ENCODE measurements at regions not wholly inside any gene's neighbourhood (a gene's known extent, or its start where the extent isn't known, plus 50 kb on each side); places are given as distances from the start of the nearest gene placed in this dataset.

DNA sequence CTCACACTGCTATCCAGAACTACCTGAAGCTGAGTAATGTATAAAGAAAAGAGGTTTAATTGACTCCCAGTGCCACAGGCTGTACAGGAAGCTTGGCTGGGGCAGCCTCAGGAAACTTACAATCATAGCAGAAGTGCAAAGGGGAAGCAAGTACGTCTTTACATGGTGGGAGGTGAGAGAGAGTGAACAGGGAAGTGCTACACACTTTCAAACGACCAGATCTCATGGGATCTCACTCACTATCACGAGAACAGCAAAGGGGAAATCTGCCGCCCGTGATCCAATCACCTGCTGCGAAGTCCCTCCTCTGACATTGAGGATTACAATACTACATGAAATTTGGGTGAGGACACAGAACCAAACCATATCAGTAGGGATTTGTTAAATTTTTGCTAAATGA lies 150.4 kb upstream of the NXPH2 start:
- no peak for DNase-seq
- Histone ChIP-seq H3K9me3 (no peaks in the 10 kb centered on the region), H3K27me3 (replicated peaks; ENCODE audit: control insufficient read depth, insufficient read depth, low read length) (no peaks in the 10 kb centered on the region), H3K4me1 (no peaks in the 10 kb centered on the region), H3K36me3 (ENCODE audit: control insufficient read depth, insufficient read depth, low read length) (no peaks in the 10 kb centered on the region), H3K4me3 (ENCODE audit: low read depth, low read length) (no peak overlapping the region)
- Mint-ChIP-seq H3K27me3 (ENCODE audit: insufficient read depth, unreplicated experiment) (no peaks in the 10 kb centered on the region), H3K4me1 (ENCODE audit: low read depth, unreplicated experiment) (no peaks in the 10 kb centered on the region), H3K36me3 (ENCODE audit: insufficient read depth, unreplicated experiment) (no peaks in the 10 kb centered on the region), H3K4me3 (ENCODE audit: unreplicated experiment) (no peak overlapping the region), H3K27ac (ENCODE audit: unreplicated experiment) (no peak overlapping the region), H3K9me3 (ENCODE audit: unreplicated experiment) (no peaks in the 10 kb centered on the region)
- TF ChIP-seq, protein P1, sequence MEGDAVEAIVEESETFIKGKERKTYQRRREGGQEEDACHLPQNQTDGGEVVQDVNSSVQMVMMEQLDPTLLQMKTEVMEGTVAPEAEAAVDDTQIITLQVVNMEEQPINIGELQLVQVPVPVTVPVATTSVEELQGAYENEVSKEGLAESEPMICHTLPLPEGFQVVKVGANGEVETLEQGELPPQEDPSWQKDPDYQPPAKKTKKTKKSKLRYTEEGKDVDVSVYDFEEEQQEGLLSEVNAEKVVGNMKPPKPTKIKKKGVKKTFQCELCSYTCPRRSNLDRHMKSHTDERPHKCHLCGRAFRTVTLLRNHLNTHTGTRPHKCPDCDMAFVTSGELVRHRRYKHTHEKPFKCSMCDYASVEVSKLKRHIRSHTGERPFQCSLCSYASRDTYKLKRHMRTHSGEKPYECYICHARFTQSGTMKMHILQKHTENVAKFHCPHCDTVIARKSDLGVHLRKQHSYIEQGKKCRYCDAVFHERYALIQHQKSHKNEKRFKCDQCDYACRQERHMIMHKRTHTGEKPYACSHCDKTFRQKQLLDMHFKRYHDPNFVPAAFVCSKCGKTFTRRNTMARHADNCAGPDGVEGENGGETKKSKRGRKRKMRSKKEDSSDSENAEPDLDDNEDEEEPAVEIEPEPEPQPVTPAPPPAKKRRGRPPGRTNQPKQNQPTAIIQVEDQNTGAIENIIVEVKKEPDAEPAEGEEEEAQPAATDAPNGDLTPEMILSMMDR (IDR thresholded peaks at IDR 0.05; ENCODE audit: insufficient read depth in 1 of 2, low read depth in 1 of 2, low read length in 1 of 2, severe bottlenecking in 1 of 2, unreplicated experiment in 1 of 2) = no peak
- ChIA-PET POLR2A (no interaction called here), CTCF (no interaction called here)
- intact Hi-C loops (cut with micrococcal nuclease; ENCODE audit: unreplicated experiment) = no loop called here
- no TSS peak for BruUV-seq (replicated peaks)

DNA sequence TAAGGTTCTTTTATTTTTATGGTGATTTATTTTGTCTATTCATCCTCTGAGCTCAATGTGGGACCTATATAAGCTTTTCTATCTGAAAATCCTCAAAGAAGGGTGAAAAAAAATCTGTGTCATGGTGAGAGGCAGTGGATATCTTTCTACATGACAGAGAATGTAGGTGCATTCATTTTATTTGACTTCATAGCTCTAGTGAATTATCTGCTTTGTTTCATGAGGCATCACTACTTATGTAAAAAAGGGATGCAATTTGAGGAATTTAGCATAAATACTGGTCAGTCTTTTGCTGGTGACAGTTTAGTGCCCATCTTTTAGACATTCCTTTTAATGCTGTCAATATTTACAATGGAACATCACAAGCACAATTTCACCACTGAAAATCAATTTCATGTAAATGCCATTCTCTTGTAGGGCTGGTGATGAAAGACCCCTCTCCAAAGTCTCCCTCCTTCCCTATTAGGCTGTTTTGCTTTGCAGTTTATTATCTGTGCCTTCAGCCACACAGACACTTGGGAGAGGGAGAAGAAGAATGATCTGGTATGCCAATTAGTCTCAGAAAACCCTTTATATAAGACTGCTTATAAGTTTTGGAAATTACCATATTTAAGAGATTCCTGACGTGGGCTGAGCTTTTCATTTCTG lies 148.3 kb upstream of the NXPH2 start:
- no peak overlapping the region for H3K4me3 Mint-ChIP-seq (ENCODE audit: unreplicated experiment)
- DNase-seq = no peak
- no peaks in the 10 kb centered on the region for H3K9me3 Mint-ChIP-seq (ENCODE audit: unreplicated experiment)
- intact Hi-C loops (cut with micrococcal nuclease; ENCODE audit: unreplicated experiment) = no loop called here
- H3K27me3 Mint-ChIP-seq (ENCODE audit: insufficient read depth, unreplicated experiment) = no peaks in the 10 kb centered on the region
- no peaks in the 10 kb centered on the region for H3K36me3 Mint-ChIP-seq (ENCODE audit: insufficient read depth, unreplicated experiment)
- BruUV-seq (replicated peaks) = no TSS peak
- Histone ChIP-seq H3K36me3 (ENCODE audit: control insufficient read depth, insufficient read depth, low read length) (no peaks in the 10 kb centered on the region), H3K4me3 (ENCODE audit: low read depth, low read length) (no peak overlapping the region), H3K4me1 (no peaks in the 10 kb centered on the region), H3K9me3 (no peaks in the 10 kb centered on the region), H3K27me3 (replicated peaks; ENCODE audit: control insufficient read depth, insufficient read depth, low read length) (no peaks in the 10 kb centered on the region)
- ChIA-PET POLR2A (no interaction called here), CTCF (no interaction called here)
- H3K4me1 Mint-ChIP-seq (ENCODE audit: low read depth, unreplicated experiment) = no peaks in the 10 kb centered on the region
- TF ChIP-seq, protein P1 (IDR thresholded peaks at IDR 0.05; ENCODE audit: insufficient read depth in 1 of 2, low read depth in 1 of 2, low read length in 1 of 2, severe bottlenecking in 1 of 2, unreplicated experiment in 1 of 2) = no peak
- no peak overlapping the region for H3K27ac Mint-ChIP-seq (ENCODE audit: unreplicated experiment)

DNA sequence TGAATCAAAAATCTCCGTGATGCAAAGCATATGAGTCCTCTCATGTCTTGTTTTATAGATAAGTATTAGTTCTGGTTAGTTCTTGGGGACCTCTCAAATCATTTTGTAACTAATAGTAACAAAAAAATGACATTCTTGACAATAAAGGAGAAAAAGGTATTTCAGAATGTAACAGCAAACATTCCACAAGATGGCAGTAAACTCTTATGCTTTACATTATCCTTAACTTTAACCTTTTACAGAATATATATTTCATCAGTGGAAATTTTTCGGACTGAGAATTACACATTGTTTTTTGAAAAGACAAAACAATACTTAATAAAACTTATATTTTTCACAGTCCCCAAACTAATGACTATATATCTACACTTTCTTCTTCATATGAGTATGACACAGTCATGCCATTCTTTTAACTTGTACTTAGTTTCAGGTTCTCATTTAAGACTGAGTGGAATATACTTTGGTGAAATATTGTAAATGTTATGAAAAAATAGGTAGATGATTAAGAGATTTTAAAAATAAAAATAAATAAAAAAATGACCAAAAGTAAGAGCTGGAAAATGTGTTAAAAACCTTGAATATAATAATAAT lies 142.9 kb upstream of the NXPH2 start:
- no peaks in the 10 kb centered on the region for H3K27me3 Mint-ChIP-seq (ENCODE audit: insufficient read depth, unreplicated experiment)

More for the DNA sequence above, 142.9 kb upstream of the NXPH2 start:
- Histone ChIP-seq H3K4me1 (no peaks in the 10 kb centered on the region), H3K27me3 (replicated peaks; ENCODE audit: control insufficient read depth, insufficient read depth, low read length) (no peaks in the 10 kb centered on the region), H3K36me3 (ENCODE audit: control insufficient read depth, insufficient read depth, low read length) (no peaks in the 10 kb centered on the region), H3K4me3 (ENCODE audit: low read depth, low read length) (no peak overlapping the region), H3K9me3 (no peaks in the 10 kb centered on the region)
- Mint-ChIP-seq H3K27ac (ENCODE audit: unreplicated experiment) (no peak overlapping the region), H3K36me3 (ENCODE audit: insufficient read depth, unreplicated experiment) (no peaks in the 10 kb centered on the region), H3K9me3 (ENCODE audit: unreplicated experiment) (no peaks in the 10 kb centered on the region), H3K4me3 (ENCODE audit: unreplicated experiment) (no peak overlapping the region), H3K4me1 (ENCODE audit: low read depth, unreplicated experiment) (no peaks in the 10 kb centered on the region)
- TF ChIP-seq, protein P1 (IDR thresholded peaks at IDR 0.05; ENCODE audit: insufficient read depth in 1 of 2, low read depth in 1 of 2, low read length in 1 of 2, severe bottlenecking in 1 of 2, unreplicated experiment in 1 of 2) = peak in 1 of 2 experiments; percentile 57
- intact Hi-C loops (cut with micrococcal nuclease; ENCODE audit: unreplicated experiment) = loop anchor here (1.0 kb wide), 1 partner anchor 108 kb away; no protein-coding TSS in a partner anchor
- ChIA-PET CTCF (interaction anchor here (0.6 to 1.1 kb wide), 2 partner anchors 108 to 641 kb away, joined by 3 to 4 read pairs; no protein-coding TSS in a partner anchor), POLR2A (no interaction called here)
- no TSS peak for BruUV-seq (replicated peaks)
- no peak for DNase-seq

Data from Caco-2 (cell line).